Vagina (tissue), 2 donors: ENCODE measurements at regions not wholly inside any gene's neighbourhood (a gene's known extent, or its start where the extent isn't known, plus 50 kb on each side); places are given as distances from the start of the nearest gene placed in this dataset.

Source experiments
- POLR2A ChIP-seq, 2 donors: fragments of 450-650 bp; IDR thresholded peaks; one replicate each; pipeline ENCODE4 v1.6.1; 2017; ENCODE audit warnings: antibody characterized with exemption in 2 of 2, mild to moderate bottlenecking in 2 of 2, moderate library complexity in 2 of 2
- TF ChIP-seq, protein P1 (sequence below), 3 experiments: fragments of 450-650 bp in 2 of 3; fragments of 200-600 bp in 1 of 3; sonication (generic) in 1 of 3; IDR thresholded peaks; one replicate each; pipeline ENCODE4 v1.5.1; 2017 to 2019; ENCODE audit warnings: antibody characterized with exemption in 3 of 3, mild to moderate bottlenecking in 2 of 3, moderate library complexity in 2 of 3

DNA sequence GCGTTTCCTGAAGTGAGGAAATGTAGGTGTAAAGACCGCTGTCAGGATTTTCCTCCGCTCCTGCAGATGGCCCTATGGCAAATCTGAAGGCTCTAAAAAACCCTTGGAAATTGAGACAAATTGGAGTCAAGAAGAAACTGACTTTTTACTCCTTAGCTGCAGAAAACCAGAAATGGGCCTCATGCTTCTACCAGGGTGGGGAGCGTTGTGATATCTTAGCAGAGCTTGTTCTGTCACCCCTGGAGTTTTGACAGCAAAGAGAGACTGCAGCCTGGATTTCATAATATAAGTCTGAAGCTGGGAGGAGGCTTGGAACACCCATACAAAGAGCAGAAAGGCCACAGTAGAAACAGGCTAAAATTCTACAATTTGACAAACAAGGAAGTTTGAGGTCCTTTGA lies 283.0 kb upstream of the PLSCR5 start:
- TF ChIP-seq, protein P1, sequence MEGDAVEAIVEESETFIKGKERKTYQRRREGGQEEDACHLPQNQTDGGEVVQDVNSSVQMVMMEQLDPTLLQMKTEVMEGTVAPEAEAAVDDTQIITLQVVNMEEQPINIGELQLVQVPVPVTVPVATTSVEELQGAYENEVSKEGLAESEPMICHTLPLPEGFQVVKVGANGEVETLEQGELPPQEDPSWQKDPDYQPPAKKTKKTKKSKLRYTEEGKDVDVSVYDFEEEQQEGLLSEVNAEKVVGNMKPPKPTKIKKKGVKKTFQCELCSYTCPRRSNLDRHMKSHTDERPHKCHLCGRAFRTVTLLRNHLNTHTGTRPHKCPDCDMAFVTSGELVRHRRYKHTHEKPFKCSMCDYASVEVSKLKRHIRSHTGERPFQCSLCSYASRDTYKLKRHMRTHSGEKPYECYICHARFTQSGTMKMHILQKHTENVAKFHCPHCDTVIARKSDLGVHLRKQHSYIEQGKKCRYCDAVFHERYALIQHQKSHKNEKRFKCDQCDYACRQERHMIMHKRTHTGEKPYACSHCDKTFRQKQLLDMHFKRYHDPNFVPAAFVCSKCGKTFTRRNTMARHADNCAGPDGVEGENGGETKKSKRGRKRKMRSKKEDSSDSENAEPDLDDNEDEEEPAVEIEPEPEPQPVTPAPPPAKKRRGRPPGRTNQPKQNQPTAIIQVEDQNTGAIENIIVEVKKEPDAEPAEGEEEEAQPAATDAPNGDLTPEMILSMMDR (IDR thresholded peaks at IDR 0.05) = no peak
- TF ChIP-seq POLR2A (IDR thresholded peaks at IDR 0.05) = no peak
